AG09309 (cell line): ENCODE measurements at regions not wholly inside any gene's neighbourhood (a gene's known extent, or its start where the extent isn't known, plus 50 kb on each side); places are given as distances from the start of the nearest gene placed in this dataset.

Experiments
- DNase-seq: peaks from one replicate; pipeline ENCODE4 v3.0.0-alpha.2; 2010; ENCODE audit warnings: low read depth
- H3K4me3 ChIP-seq: 2 replicates; pipeline ENCODE4 v1.5.1; 2011; ENCODE audit warnings: mild to moderate bottlenecking, low read depth, low read length, moderate library complexity; ENCODE audit not compliant: control insufficient read depth
- TF ChIP-seq, protein P1 (sequence below): IDR thresholded peaks from 2 replicates; pipeline ENCODE4 v1.5.1; 2011; ENCODE audit warnings: mild to moderate bottlenecking, low read depth, low read length, inconsistent platforms; ENCODE audit not compliant: insufficient read depth, control insufficient read depth; ENCODE audit errors: missing control alignments

DNA sequence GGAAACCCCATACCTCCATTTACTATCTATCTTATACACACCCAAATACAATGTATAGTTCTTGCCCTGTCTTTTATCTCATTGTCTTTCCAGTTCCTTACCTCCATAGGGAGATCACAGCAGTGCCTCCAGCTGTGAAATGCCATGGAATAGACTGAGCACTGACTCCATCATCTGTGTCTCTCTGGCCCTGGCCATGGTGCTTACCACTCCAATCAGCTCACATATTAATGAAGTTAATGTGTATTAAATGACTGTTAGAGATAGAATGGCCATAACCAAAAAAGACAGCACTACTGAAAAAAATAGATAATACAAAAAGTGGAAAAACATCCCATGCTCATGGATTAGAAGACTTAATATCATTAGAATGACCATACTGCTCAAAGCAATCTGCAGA lies 240.4 kb upstream of the SOX21 start:
- TF ChIP-seq, protein P1, sequence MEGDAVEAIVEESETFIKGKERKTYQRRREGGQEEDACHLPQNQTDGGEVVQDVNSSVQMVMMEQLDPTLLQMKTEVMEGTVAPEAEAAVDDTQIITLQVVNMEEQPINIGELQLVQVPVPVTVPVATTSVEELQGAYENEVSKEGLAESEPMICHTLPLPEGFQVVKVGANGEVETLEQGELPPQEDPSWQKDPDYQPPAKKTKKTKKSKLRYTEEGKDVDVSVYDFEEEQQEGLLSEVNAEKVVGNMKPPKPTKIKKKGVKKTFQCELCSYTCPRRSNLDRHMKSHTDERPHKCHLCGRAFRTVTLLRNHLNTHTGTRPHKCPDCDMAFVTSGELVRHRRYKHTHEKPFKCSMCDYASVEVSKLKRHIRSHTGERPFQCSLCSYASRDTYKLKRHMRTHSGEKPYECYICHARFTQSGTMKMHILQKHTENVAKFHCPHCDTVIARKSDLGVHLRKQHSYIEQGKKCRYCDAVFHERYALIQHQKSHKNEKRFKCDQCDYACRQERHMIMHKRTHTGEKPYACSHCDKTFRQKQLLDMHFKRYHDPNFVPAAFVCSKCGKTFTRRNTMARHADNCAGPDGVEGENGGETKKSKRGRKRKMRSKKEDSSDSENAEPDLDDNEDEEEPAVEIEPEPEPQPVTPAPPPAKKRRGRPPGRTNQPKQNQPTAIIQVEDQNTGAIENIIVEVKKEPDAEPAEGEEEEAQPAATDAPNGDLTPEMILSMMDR = no peak
- DNase-seq = no peak
- no peak overlapping the region for H3K4me3 ChIP-seq

GRCh38 chr13:94950303-94950702 lies 238.0 kb upstream of the SOX21 start:
- TF ChIP-seq, protein P1 = peak; percentile 43
- H3K4me3 ChIP-seq = no peak overlapping the region
- DNase-seq = no peak

- no peak overlapping the region for H3K4me3 ChIP-seq
- DNase-seq = no peak
- TF ChIP-seq, protein P1 = no peak
Measured at GRCh38 chr13:94947965-94948371, 235.6 kb upstream of the SOX21 start.

GRCh38 chr13:94947392-94947791 lies 235.0 kb upstream of the SOX21 start:
- TF ChIP-seq, protein P1 = no peak
- no peak for DNase-seq
- H3K4me3 ChIP-seq = no peak overlapping the region

GRCh38 chr13:94946039-94946438 lies 233.7 kb upstream of the SOX21 start:
- DNase-seq = no peak
- TF ChIP-seq, protein P1 = no peak
- H3K4me3 ChIP-seq = no peak overlapping the region

DNA sequence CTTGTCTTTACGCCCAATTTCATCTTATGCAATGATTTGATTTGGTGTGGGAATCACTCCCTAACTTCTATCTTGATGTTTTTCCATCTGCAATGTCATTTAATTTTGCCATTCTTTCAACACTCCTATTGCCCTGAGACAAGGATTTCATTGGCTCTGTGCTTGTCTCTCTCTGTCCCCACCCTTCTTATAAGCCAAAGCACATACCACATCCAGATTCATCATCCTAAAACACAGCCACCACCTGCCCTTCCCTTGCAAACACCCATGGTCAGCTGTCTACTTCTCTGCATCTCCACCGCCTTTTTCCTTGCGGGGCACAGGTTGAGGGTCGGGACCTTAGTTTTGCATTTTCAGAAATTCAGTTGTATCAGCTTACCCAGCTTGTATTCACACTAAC lies 225.8 kb upstream of the SOX21 start:
- no peak for DNase-seq
- H3K4me3 ChIP-seq = no peak overlapping the region
- TF ChIP-seq, protein P1 = no peak

DNA sequence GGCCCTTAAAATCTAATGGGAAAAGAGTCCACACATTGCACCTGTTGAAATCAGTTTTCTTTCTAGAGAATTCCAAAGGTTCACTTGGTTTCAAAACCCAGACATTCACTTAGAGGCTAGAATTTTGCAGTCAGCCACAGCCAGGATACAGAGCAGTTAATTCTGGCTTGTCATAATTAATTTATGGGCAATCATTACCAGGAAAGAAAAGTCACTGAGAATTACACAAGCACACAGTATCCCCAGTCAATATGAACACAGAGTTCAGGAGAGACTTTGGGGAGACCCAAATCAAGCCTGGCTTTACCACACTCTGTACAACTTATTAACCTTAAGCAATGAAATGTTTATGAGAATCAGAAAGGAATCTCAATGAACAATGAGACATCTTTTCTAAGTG lies 224.3 kb upstream of the SOX21 start:
- TF ChIP-seq, protein P1 = no peak
- DNase-seq = no peak
- H3K4me3 ChIP-seq = no peak overlapping the region
